HG03521 (cell line): ENCODE measurements at regions not wholly inside any gene's neighbourhood (a gene's known extent, or its start where the extent isn't known, plus 50 kb on each side); places are given as distances from the start of the nearest gene placed in this dataset.

Source experiments
- ATAC-seq: cut with Tn5 transposase; IDR thresholded peaks from one replicate; pipeline ENCODE4 v1.9.1; 2021; ENCODE audit warnings: mild to moderate bottlenecking, moderate library complexity; ENCODE audit not compliant: unreplicated experiment

GRCh38 chr2:45337481-45337880, 273.6 kb downstream of the SRBD1 start:
- ATAC-seq = no peak

GRCh38 chr2:45334205-45334604, 276.9 kb downstream of the SRBD1 start:
- no peak for ATAC-seq

- no peak for ATAC-seq
Observed at GRCh38 chr2:45332567-45332966, 278.5 kb downstream of the SRBD1 start.

- no peak for ATAC-seq
Observed at GRCh38 chr2:45332094-45332493, 279.0 kb downstream of the SRBD1 start.

- ATAC-seq = no peak
Observed at GRCh38 chr2:45331410-45331786, 279.7 kb downstream of the SRBD1 start.

GRCh38 chr2:45330637-45331409, 280.2 kb downstream of the SRBD1 start:
- no peak for ATAC-seq

GRCh38 chr2:45330108-45330507, 281.0 kb downstream of the SRBD1 start:
- no peak for ATAC-seq

- ATAC-seq = no peak
Observed at GRCh38 chr2:45329045-45329677, 281.9 kb downstream of the SRBD1 start.

- no peak for ATAC-seq
Observed at GRCh38 chr2:45328264-45328870, 282.7 kb downstream of the SRBD1 start.

GRCh38 chr2:45323344-45323743, 287.7 kb downstream of the SRBD1 start:
- ATAC-seq = no peak

- no peak for ATAC-seq
Observed at GRCh38 chr2:45320956-45321355, 290.1 kb downstream of the SRBD1 start.

- no peak for ATAC-seq
Observed at GRCh38 chr2:45319683-45320455, 291.2 kb downstream of the SRBD1 start.

GRCh38 chr2:45318686-45319085, 292.4 kb downstream of the SRBD1 start:
- no peak for ATAC-seq

GRCh38 chr2:45316576-45317338, 294.3 kb downstream of the SRBD1 start:
- ATAC-seq = no peak

- no peak for ATAC-seq
Observed at GRCh38 chr2:45315861-45316260, 295.2 kb downstream of the SRBD1 start.

GRCh38 chr2:45312275-45312674, 298.8 kb downstream of the SRBD1 start:
- no peak for ATAC-seq

- no peak for ATAC-seq
Observed at GRCh38 chr2:45311559-45311958, 299.5 kb downstream of the SRBD1 start.

GRCh38 chr2:45307147-45307546, 297.9 kb upstream of the SIX2 start:
- ATAC-seq = no peak

- ATAC-seq = no peak
Observed at GRCh38 chr2:45305599-45305998, 296.3 kb upstream of the SIX2 start.

GRCh38 chr2:45303417-45304202, 294.4 kb upstream of the SIX2 start:
- no peak for ATAC-seq
